ENCODE measurements at regions not wholly inside any gene's neighbourhood (a gene's known extent, or its start where the extent isn't known, plus 50 kb on each side); places are given as distances from the start of the nearest gene placed in this dataset.

- TF ChIP-seq, protein P1, sequence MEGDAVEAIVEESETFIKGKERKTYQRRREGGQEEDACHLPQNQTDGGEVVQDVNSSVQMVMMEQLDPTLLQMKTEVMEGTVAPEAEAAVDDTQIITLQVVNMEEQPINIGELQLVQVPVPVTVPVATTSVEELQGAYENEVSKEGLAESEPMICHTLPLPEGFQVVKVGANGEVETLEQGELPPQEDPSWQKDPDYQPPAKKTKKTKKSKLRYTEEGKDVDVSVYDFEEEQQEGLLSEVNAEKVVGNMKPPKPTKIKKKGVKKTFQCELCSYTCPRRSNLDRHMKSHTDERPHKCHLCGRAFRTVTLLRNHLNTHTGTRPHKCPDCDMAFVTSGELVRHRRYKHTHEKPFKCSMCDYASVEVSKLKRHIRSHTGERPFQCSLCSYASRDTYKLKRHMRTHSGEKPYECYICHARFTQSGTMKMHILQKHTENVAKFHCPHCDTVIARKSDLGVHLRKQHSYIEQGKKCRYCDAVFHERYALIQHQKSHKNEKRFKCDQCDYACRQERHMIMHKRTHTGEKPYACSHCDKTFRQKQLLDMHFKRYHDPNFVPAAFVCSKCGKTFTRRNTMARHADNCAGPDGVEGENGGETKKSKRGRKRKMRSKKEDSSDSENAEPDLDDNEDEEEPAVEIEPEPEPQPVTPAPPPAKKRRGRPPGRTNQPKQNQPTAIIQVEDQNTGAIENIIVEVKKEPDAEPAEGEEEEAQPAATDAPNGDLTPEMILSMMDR (IDR thresholded peaks at IDR 0.05): no peak
- TF ChIP-seq POLR2A (IDR thresholded peaks at IDR 0.05): no peak
Measured at GRCh38 chr4:15349965-15350364, 77.9 kb upstream of the C1QTNF7 start.
